ENCODE measurements at regions not wholly inside any gene's neighbourhood (a gene's known extent, or its start where the extent isn't known, plus 50 kb on each side); places are given as distances from the start of the nearest gene placed in this dataset.

DNA sequence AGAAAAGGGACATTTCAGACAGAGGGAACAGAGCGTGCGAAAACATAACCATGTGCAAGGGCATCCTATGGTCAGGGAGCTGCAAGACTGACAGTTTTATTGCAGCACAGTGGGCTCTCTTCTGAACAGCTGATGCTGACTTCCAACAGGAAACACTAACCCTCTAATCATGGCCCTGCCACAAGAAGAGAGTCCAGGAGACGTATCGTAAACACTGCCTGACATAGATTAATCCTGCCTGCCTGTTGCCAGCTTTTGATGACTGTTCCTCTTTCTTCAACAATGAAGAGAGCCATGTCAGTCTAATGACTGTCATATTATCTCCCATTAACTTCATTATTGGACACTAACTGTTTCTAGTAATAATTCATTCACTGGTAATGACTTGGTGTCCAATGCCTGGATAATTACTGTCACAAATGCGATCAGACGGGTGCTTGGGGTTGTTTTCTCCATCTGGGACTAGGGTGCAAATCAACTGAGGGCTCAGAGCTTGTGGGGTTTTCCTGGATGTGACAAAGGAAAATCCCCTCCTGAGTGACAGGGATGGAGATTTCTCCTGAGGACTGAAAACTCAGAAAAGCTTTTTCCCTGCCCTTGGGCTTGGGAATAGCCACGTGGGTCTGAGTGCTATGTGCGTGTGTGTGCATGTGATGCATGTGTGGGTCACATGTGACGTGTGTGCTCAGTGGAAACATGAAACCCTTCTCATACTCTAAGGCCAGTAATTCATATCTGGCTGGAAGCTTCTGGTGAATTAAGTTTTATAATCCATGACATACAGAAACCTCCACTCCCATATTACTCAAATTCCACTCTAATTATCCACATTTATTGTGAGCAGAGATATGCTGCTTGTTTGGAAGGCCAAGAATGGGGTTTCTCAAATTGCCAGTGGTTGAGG, 144.0 kb upstream of the PLXNA2 start:
- TF ChIP-seq ZFX (IDR thresholded peaks at IDR 0.05; ENCODE audit: borderline replicate concordance) = no peak
- TF ChIP-seq, protein P1, sequence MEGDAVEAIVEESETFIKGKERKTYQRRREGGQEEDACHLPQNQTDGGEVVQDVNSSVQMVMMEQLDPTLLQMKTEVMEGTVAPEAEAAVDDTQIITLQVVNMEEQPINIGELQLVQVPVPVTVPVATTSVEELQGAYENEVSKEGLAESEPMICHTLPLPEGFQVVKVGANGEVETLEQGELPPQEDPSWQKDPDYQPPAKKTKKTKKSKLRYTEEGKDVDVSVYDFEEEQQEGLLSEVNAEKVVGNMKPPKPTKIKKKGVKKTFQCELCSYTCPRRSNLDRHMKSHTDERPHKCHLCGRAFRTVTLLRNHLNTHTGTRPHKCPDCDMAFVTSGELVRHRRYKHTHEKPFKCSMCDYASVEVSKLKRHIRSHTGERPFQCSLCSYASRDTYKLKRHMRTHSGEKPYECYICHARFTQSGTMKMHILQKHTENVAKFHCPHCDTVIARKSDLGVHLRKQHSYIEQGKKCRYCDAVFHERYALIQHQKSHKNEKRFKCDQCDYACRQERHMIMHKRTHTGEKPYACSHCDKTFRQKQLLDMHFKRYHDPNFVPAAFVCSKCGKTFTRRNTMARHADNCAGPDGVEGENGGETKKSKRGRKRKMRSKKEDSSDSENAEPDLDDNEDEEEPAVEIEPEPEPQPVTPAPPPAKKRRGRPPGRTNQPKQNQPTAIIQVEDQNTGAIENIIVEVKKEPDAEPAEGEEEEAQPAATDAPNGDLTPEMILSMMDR (IDR thresholded peaks at IDR 0.05) = no peak
